Neural cell (in vitro differentiated cells): ENCODE measurements at regions not wholly inside any gene's neighbourhood (a gene's known extent, or its start where the extent isn't known, plus 50 kb on each side); places are given as distances from the start of the nearest gene placed in this dataset.

Source experiments
- H2AFZ ChIP-seq: fragments of 200-600, 300-800 bp; sonication (generic), shearing (Covaris generic); 2 replicates; pipeline ENCODE4 v1.6.0; 2014; ENCODE audit warnings: low read depth, mild to moderate bottlenecking, antibody characterized with exemption, low read length, moderate library complexity
- H3F3A ChIP-seq: fragments of 200-600 bp; shearing (Covaris generic); 2 replicates; pipeline ENCODE4 v1.6.1; 2016; ENCODE audit warnings: mild to moderate bottlenecking, moderate library complexity, mixed read lengths, antibody characterized with exemption, low read length; ENCODE audit not compliant: insufficient read depth, poor library complexity, severe bottlenecking
- H3K27ac ChIP-seq: fragments of 200-600, 300-800 bp; sonication (generic), shearing (Covaris generic); 2 replicates; pipeline ENCODE4 v1.5.1; 2014; ENCODE audit warnings: mild to moderate bottlenecking, low read length, moderate library complexity
- H3K27me3 ChIP-seq: fragments of 300-800, 200-600 bp; sonication (generic), shearing (Covaris generic); 2 replicates; pipeline ENCODE4 v1.6.0; 2014; ENCODE audit warnings: mild to moderate bottlenecking, low read depth, low read length, moderate library complexity; ENCODE audit not compliant: insufficient read depth
- H3K36me3 ChIP-seq: fragments of 300-800, 200-600 bp; sonication (generic), shearing (Covaris generic); 2 replicates; pipeline ENCODE4 v1.5.1; 2014; ENCODE audit warnings: mild to moderate bottlenecking, antibody characterized with exemption, low read length, moderate library complexity; ENCODE audit not compliant: insufficient read depth
- H3K4me2 ChIP-seq: fragments of 300-800, 200-600 bp; sonication (generic), shearing (Covaris generic); 2 replicates; pipeline ENCODE4 v1.6.0; 2014; ENCODE audit warnings: mild to moderate bottlenecking, low read length
- H3K4me3 ChIP-seq: fragments of 300-800, 200-600 bp; sonication (generic), shearing (Covaris generic); 2 replicates; pipeline ENCODE4 v1.5.1; 2014; ENCODE audit warnings: mild to moderate bottlenecking, low read length, moderate library complexity
- H3K79me2 ChIP-seq: fragments of 200-600 bp; shearing (Covaris generic); replicated peaks from 2 replicates; pipeline ENCODE4 v1.6.0; 2014; ENCODE audit warnings: mild to moderate bottlenecking, low read length, moderate library complexity; ENCODE audit not compliant: insufficient read depth
- H3K9ac ChIP-seq: fragments of 300-800, 200-600 bp; sonication (generic), shearing (Covaris generic); 2 replicates; pipeline ENCODE4 v1.6.1; 2016; ENCODE audit warnings: mild to moderate bottlenecking, low read length, mixed read lengths
- H3K9me2 ChIP-seq: fragments of 200-600 bp; shearing (Covaris generic); 2 replicates; pipeline ENCODE4 v1.6.1; 2016; ENCODE audit warnings: mild to moderate bottlenecking, low read length, mixed read lengths; ENCODE audit not compliant: insufficient read depth
- H3K9me3 ChIP-seq: fragments of 200-600, 300-800 bp; sonication (generic), shearing (Covaris generic); 2 replicates; pipeline ENCODE4 v1.6.1; 2016; ENCODE audit warnings: mild to moderate bottlenecking, mixed run types, low read length, moderate library complexity, mixed read lengths
- H4K20me1 ChIP-seq: fragments of 200-600 bp; shearing (Covaris generic); 2 replicates; pipeline ENCODE4 v1.6.1; 2016; ENCODE audit warnings: mild to moderate bottlenecking, mixed run types; ENCODE audit not compliant: insufficient read depth
- CTCF ChIP-seq: fragments of 450-650 bp; IDR thresholded peaks from 2 replicates; pipeline ENCODE4 v1.5.1; 2014; ENCODE audit warnings: antibody characterized with exemption, mild to moderate bottlenecking, moderate library complexity; ENCODE audit not compliant: poor library complexity, severe bottlenecking
- EP300 ChIP-seq: fragments of 450-650 bp; conservative IDR thresholded peaks from 2 replicates; pipeline ENCODE4 v1.6.1; 2014; ENCODE audit warnings: antibody characterized with exemption, mild to moderate bottlenecking, moderate library complexity; ENCODE audit not compliant: poor library complexity, severe bottlenecking
- EZH2 ChIP-seq: fragments of 200-600, 300-800 bp; shearing (Covaris generic), sonication (generic); IDR thresholded peaks from 2 replicates; pipeline ENCODE4 v1.6.1; 2014; ENCODE audit warnings: antibody characterized with exemption, low read length, borderline replicate concordance, mild to moderate bottlenecking; ENCODE audit not compliant: insufficient read depth, poor library complexity, severe bottlenecking
- MXI1 ChIP-seq: fragments of 450-650 bp; conservative IDR thresholded peaks from 2 replicates; pipeline ENCODE4 v1.6.1; 2014; ENCODE audit warnings: antibody characterized with exemption, mild to moderate bottlenecking; ENCODE audit not compliant: poor library complexity, severe bottlenecking
- POLR2AphosphoS5 ChIP-seq: IDR thresholded peaks from 2 replicates; pipeline ENCODE4 v1.6.1; 2012
- RAD21 ChIP-seq: fragments of 450-650 bp; conservative IDR thresholded peaks from 2 replicates; pipeline ENCODE4 v1.6.1; 2014; ENCODE audit warnings: antibody characterized with exemption, mild to moderate bottlenecking, moderate library complexity
- REST ChIP-seq: IDR thresholded peaks from 2 replicates; pipeline ENCODE4 v1.6.1; 2012; ENCODE audit warnings: borderline replicate concordance
- SMC3 ChIP-seq: fragments of 450-650 bp; conservative IDR thresholded peaks from 2 replicates; pipeline ENCODE4 v1.6.1; 2014; ENCODE audit warnings: antibody characterized with exemption, mild to moderate bottlenecking, moderate library complexity; ENCODE audit not compliant: poor library complexity
- TAF1 ChIP-seq: IDR thresholded peaks from 2 replicates; pipeline ENCODE4 v1.6.1; 2012; ENCODE audit warnings: low read depth

GRCh38 chr20:53829255-53829723, 235.7 kb upstream of the ZNF217 start:
- no peak overlapping the region for H3K9ac ChIP-seq
- H4K20me1 ChIP-seq: no peaks in the 10 kb centered on the region
- H3K9me3 ChIP-seq: no peaks in the 10 kb centered on the region
- no peaks in the 10 kb centered on the region for H3K27me3 ChIP-seq
- H2AFZ ChIP-seq: no peak overlapping the region
- no peaks in the 10 kb centered on the region for H3K79me2 ChIP-seq
- H3F3A ChIP-seq: no peaks in the 10 kb centered on the region
- H3K9me2 ChIP-seq: no peaks in the 10 kb centered on the region
- H3K36me3 ChIP-seq: no peaks in the 10 kb centered on the region
- TF ChIP-seq SMC3 (no peak), REST (no peak), TAF1 (no peak), EP300 (no peak), POLR2AphosphoS5 (no peak), EZH2 (no peak), MXI1 (no peak), CTCF (no peak), RAD21 (no peak)
- no peak overlapping the region for H3K4me3 ChIP-seq
- no peak overlapping the region for H3K4me2 ChIP-seq
- no peak overlapping the region for H3K27ac ChIP-seq

GRCh38 chr20:53828682-53829254, 235.1 kb upstream of the ZNF217 start:
- Histone ChIP-seq H3K79me2 (no peaks in the 10 kb centered on the region), H3K4me3 (no peak overlapping the region), H2AFZ (no peak overlapping the region), H3K9ac (no peak overlapping the region), H3K9me3 (no peaks in the 10 kb centered on the region), H3K9me2 (no peaks in the 10 kb centered on the region), H3K4me2 (no peak overlapping the region), H3K27ac (no peak overlapping the region), H3F3A (no peaks in the 10 kb centered on the region), H3K27me3 (no peaks in the 10 kb centered on the region), H4K20me1 (no peaks in the 10 kb centered on the region), H3K36me3 (no peaks in the 10 kb centered on the region)
- no peak for TF ChIP-seq EP300
- no peak for TF ChIP-seq POLR2AphosphoS5
- no peak for TF ChIP-seq MXI1
- no peak for TF ChIP-seq TAF1
- TF ChIP-seq REST: no peak
- no peak for TF ChIP-seq CTCF
- no peak for TF ChIP-seq RAD21
- no peak for TF ChIP-seq EZH2
- TF ChIP-seq SMC3: no peak
